ENCODE measurements at regions not wholly inside any gene's neighbourhood (a gene's known extent, or its start where the extent isn't known, plus 50 kb on each side); places are given as distances from the start of the nearest gene placed in this dataset.

DNA sequence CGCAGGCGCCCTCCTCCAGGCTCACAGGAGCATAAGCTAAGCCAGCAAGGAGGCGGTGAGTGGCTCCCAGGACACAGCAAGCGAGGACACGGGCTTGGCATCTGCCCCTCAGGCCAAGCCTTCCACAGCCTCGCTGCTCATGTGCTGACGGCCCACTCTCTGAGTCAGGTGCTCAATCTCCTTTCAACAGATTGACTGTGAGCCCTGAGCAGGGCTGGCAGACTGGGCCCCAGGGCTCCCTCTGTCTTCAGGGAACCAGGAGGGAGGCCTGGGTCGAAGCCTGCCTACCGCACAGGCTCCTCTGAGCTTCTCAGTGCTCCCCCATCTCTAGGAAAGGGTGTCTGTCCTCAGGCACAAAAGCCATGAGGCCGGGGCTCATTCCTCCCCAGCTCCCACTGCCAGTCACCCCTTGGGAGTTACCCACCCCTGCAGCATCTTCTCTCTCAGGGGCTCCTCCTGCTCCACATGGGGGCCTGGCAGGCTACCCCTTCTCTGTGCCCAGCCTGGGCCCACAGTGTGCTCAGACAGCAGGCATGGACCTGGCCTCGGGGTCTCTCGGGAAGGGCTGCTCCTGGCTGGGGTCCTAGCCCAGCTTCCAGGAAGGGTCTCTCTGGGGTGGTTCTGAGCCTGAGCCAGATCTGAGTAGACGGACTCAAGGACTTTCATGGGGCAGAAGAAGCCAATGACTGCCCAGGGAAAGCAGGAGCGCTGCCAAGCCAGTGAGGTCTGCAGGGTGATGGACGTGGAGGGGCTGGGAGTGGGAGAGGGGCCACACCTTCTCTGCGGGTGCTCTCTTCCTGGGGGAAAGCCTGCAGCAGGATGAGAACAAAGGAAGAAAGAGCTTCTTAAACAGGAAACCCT is 138.0 kb upstream of the GPC1 start (continued):
- TF ChIP-seq FOSL1 (IDR thresholded peaks at IDR 0.05; ENCODE audit: insufficient read depth, low read depth, low read length) (no peak), YY1 (IDR thresholded peaks at IDR 0.05; ENCODE audit: low read depth, low read length) (no peak), HDAC2 (IDR thresholded peaks at IDR 0.05; ENCODE audit: borderline replicate concordance in 1 of 2, low read depth in 2 of 2, low read length in 2 of 2) (no peak), PHF8 (conservative IDR thresholded peaks at IDR 0.05; ENCODE audit: low read depth, low read length) (no peak), CREB1 (IDR thresholded peaks at IDR 0.05) (no peak)

Measured in H1 (cell line).